ENCODE measurements at regions not wholly inside any gene's neighbourhood (a gene's known extent, or its start where the extent isn't known, plus 50 kb on each side); places are given as distances from the start of the nearest gene placed in this dataset.

- TF ChIP-seq CTCF (IDR thresholded peaks at IDR 0.05) = no peak
- Histone ChIP-seq H3K9me3 (no peaks in the 10 kb centered on the region), H3K27me3 (ENCODE audit: insufficient read depth in 3 of 3, low read length in 2 of 3) (peaks cover 0 to 3% (median 0%) of the 10 kb centered on the region in 3 donors), H3K4me3 (no peak overlapping the region), H3K36me3 (ENCODE audit: insufficient read depth in 1 of 2, low read depth in 1 of 2) (no peaks in the 10 kb centered on the region), H3K27ac (no peak overlapping the region), H3K4me1 (no peaks in the 10 kb centered on the region)
- 86 to 87% (median 87%) methylated on average over 9 of the region's 9 CpGs for WGBS, 3 donors
- ATAC-seq = no peak
- no peak for DNase-seq
- intact Hi-C loops (cut with DNase I) = no loop called here
Measured at GRCh38 chr17:83179811-83180210, 100.4 kb downstream of the METRNL start.

GRCh38 chr17:83180264-83180995, 101.0 kb downstream of the METRNL start:
- Histone ChIP-seq H3K4me1 (no peaks in the 10 kb centered on the region), H3K27ac (no peak overlapping the region), H3K9me3 (no peaks in the 10 kb centered on the region), H3K4me3 (no peak overlapping the region), H3K36me3 (ENCODE audit: insufficient read depth in 1 of 2, low read depth in 1 of 2) (no peaks in the 10 kb centered on the region), H3K27me3 (ENCODE audit: insufficient read depth in 3 of 3, low read length in 2 of 3) (peaks cover 0 to 5% (median 3%) of the 10 kb centered on the region in 3 donors)
- 96 to 97% (median 96%) methylated on average over 24 to 25 of the region's 25 CpGs for WGBS, 3 donors
- TF ChIP-seq CTCF (IDR thresholded peaks at IDR 0.05) = no peak
- ATAC-seq = no peak
- no peak for DNase-seq
- intact Hi-C loops (cut with DNase I) = no loop called here

- H3K9me3 ChIP-seq = no peaks in the 10 kb centered on the region
- H3K27ac ChIP-seq = no peak overlapping the region
- H3K36me3 ChIP-seq (ENCODE audit: insufficient read depth in 1 of 2, low read depth in 1 of 2) = no peaks in the 10 kb centered on the region
- 88 to 98% (median 93%) methylated on average over 2 of the region's 2 CpGs for WGBS, 3 donors
- DNase-seq = no peak
- ATAC-seq = no peak
- intact Hi-C loops (cut with DNase I) = no loop called here
- H3K4me1 ChIP-seq = no peaks in the 10 kb centered on the region
- no peak for TF ChIP-seq CTCF (IDR thresholded peaks at IDR 0.05)
- H3K4me3 ChIP-seq = no peak overlapping the region
- peaks cover 0 to 5% (median 3%) of the 10 kb centered on the region in 3 donors for H3K27me3 ChIP-seq (ENCODE audit: insufficient read depth in 3 of 3, low read length in 2 of 3)
Measured at GRCh38 chr17:83180996-83181481, 101.6 kb downstream of the METRNL start.

- Histone ChIP-seq H3K36me3 (ENCODE audit: insufficient read depth in 1 of 2, low read depth in 1 of 2) (no peaks in the 10 kb centered on the region), H3K27ac (no peak overlapping the region), H3K27me3 (ENCODE audit: insufficient read depth in 3 of 3, low read length in 2 of 3) (peaks cover 0 to 5% (median 0%) of the 10 kb centered on the region in 3 donors), H3K4me1 (no peaks in the 10 kb centered on the region), H3K9me3 (no peaks in the 10 kb centered on the region), H3K4me3 (no peak overlapping the region)
- no peak for ATAC-seq
- no peak for DNase-seq
- no peak for TF ChIP-seq CTCF (IDR thresholded peaks at IDR 0.05)
- 86 to 92% (median 87%) methylated on average over 11 to 13 of the region's 13 CpGs for WGBS, 3 donors
- intact Hi-C loops (cut with DNase I) = no loop called here
Measured at GRCh38 chr17:83181991-83182619, 102.7 kb downstream of the METRNL start.

Measured in psoas muscle (tissue), 7 donors.